ENCODE measurements at regions not wholly inside any gene's neighbourhood (a gene's known extent, or its start where the extent isn't known, plus 50 kb on each side); places are given as distances from the start of the nearest gene placed in this dataset.

DNA sequence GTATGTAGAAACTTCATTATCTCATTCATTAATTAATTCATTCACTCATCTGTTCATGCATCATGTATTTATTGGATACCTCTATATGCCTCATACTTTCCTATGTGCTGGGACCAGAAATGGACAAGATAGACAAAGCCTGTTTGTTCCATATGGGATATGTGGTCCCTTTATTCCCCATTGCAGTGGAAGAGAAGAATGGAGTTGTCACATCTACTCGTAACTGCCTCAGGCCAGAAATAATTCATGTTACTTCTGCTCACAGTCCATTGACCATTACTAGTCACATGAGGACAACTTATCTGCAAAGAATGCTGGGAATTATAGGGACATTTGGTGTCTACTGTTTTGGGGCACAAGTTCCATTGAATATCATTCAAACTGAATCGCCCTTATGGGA is 327.8 kb downstream of the MATN1 start:
- TF ChIP-seq, protein P1, sequence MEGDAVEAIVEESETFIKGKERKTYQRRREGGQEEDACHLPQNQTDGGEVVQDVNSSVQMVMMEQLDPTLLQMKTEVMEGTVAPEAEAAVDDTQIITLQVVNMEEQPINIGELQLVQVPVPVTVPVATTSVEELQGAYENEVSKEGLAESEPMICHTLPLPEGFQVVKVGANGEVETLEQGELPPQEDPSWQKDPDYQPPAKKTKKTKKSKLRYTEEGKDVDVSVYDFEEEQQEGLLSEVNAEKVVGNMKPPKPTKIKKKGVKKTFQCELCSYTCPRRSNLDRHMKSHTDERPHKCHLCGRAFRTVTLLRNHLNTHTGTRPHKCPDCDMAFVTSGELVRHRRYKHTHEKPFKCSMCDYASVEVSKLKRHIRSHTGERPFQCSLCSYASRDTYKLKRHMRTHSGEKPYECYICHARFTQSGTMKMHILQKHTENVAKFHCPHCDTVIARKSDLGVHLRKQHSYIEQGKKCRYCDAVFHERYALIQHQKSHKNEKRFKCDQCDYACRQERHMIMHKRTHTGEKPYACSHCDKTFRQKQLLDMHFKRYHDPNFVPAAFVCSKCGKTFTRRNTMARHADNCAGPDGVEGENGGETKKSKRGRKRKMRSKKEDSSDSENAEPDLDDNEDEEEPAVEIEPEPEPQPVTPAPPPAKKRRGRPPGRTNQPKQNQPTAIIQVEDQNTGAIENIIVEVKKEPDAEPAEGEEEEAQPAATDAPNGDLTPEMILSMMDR (IDR thresholded peaks at IDR 0.05): no peak
- no peak for TF ChIP-seq POLR2A (IDR thresholded peaks at IDR 0.05)

All from ovary (tissue), 3 donors.